ENCODE measurements at regions not wholly inside any gene's neighbourhood (a gene's known extent, or its start where the extent isn't known, plus 50 kb on each side); places are given as distances from the start of the nearest gene placed in this dataset.

DNA sequence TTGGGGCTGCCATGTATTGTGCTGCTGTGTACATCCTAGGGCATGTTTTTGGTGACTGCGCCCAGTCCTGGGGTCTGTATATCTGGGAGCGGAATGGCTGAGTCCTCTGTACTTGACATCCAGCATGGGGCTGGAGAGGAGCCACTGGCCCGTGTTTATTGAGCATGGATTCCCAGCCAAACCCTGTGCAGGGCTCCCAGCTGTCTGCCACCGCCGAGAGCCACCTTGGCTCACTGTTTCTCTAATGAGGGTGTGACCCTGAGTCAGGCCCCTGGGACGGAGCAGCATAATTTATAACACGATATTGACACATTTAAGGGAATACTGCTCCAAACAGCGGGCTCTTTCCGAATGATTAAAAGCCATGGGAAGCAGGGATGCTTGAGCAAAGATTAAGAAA is 211.5 kb upstream of the PWP1 start:
- 64% methylated on average over 9 of the region's 9 CpGs for WGBS (ENCODE audit: insufficient coverage)
- H3K36me3 ChIP-seq (ENCODE audit: control insufficient read depth, insufficient read depth, low read length), result no peaks in the 10 kb centered on the region
- peak in 1 of 6 donors; percentile 13 for DNase-seq (ENCODE audit: low read depth in 4 of 6, low spot score in 6 of 6)

DNA sequence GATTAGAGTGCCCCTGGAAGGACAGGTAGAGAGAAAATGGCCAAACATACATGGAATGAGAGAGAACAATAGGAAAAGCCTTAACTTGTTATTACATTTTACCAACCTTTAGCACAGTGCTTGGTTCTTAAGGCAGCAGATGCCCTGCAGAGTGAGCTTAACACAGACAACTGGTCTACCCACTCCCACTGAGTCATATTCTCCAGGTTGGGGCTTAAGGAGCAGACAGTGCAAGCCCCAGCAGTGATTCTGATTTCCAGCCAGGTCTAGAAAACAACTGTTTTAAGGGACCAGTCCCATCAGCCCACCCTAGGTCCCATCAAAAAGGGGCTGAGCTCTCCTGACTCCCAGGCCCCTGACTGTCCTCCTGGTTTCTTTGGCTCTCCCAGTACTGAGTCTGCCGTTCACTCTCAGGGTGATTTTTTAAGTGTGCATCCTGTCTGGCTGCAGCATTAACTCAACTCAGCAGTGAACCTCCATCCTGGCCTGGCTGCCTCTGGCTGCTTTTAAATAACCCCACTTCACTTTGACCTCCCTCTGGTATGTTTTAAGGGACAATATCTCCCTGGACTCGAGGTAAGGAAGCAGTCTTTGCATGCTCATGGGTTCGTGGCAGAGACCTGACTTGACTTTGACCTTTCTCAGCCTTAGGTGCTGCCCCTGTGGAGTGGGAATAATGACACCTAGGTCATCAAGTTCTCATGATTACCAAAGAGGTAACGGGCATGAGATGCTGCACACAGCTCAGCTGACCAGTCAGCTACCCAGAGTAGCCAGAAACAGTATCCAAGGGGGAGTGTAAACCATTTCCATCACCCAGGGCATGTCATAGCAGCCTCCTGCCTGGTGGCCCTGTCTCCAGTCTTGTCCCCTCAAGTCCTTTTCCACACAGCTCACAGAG is 210.7 kb upstream of the PWP1 start:
- Histone ChIP-seq H3K27ac (ENCODE audit: low read depth, low read length) (no peak overlapping the region), H3K4me3 (ENCODE audit: low read depth, low read length) (no peak overlapping the region), H3K27me3 (ENCODE audit: control insufficient read depth, insufficient read depth, low read length) (peaks cover 3% of the 10 kb centered on the region), H3K36me3 (ENCODE audit: control insufficient read depth, insufficient read depth, low read length) (no peaks in the 10 kb centered on the region), H3K4me1 (ENCODE audit: control insufficient read depth, insufficient read depth, low read length) (peaks cover 8% of the 10 kb centered on the region), H3K9me3 (ENCODE audit: control insufficient read depth, insufficient read depth, low read length) (no peaks in the 10 kb centered on the region)
- 79% methylated on average over 2 of the region's 4 CpGs for WGBS (ENCODE audit: insufficient coverage)
- DNase-seq (ENCODE audit: low read depth in 4 of 6, low spot score in 6 of 6), result no peak

More for the DNA sequence above, 211.5 kb upstream of the PWP1 start:
- Histone ChIP-seq H3K9me3 (ENCODE audit: control insufficient read depth, insufficient read depth, low read length) (no peaks in the 10 kb centered on the region), H3K27ac (ENCODE audit: low read depth, low read length) (no peak overlapping the region), H3K27me3 (ENCODE audit: control insufficient read depth, insufficient read depth, low read length) (peaks cover 3% of the 10 kb centered on the region), H3K4me1 (ENCODE audit: control insufficient read depth, insufficient read depth, low read length) (peaks cover 8% of the 10 kb centered on the region), H3K4me3 (ENCODE audit: low read depth, low read length) (no peak overlapping the region)

DNA sequence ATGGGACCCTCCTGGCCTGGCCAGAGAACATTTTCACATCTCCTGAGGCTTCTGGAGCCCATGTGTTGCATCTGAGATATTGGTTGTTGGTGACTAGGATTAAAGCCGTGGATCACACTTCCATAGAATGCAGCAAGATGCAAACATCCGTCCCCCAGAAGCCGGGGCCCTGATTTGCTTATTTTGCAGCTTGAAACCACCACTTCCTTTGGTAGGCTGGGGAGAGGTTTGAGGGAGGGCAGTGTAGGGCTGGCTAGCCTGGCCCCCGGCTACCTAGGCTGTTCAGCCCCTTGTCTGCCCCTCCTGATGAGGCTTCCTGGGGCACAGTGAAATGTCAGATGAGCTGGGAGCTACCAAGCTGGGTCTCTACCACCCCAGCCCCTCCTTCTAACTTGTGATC is 209.7 kb upstream of the PWP1 start:
- H3K4me3 ChIP-seq (ENCODE audit: low read depth, low read length), result no peak overlapping the region
- H3K27ac ChIP-seq (ENCODE audit: low read depth, low read length), result no peak overlapping the region
- peaks cover 3% of the 10 kb centered on the region for H3K27me3 ChIP-seq (ENCODE audit: control insufficient read depth, insufficient read depth, low read length)
- no peaks in the 10 kb centered on the region for H3K36me3 ChIP-seq (ENCODE audit: control insufficient read depth, insufficient read depth, low read length)
- H3K4me1 ChIP-seq (ENCODE audit: control insufficient read depth, insufficient read depth, low read length), result peaks cover 3% of the 10 kb centered on the region
- no peaks in the 10 kb centered on the region for H3K9me3 ChIP-seq (ENCODE audit: control insufficient read depth, insufficient read depth, low read length)
- WGBS (ENCODE audit: insufficient coverage), result 77% methylated on average over 4 of the region's 4 CpGs
- DNase-seq (ENCODE audit: low read depth in 4 of 6, low spot score in 6 of 6), result no peak

DNA sequence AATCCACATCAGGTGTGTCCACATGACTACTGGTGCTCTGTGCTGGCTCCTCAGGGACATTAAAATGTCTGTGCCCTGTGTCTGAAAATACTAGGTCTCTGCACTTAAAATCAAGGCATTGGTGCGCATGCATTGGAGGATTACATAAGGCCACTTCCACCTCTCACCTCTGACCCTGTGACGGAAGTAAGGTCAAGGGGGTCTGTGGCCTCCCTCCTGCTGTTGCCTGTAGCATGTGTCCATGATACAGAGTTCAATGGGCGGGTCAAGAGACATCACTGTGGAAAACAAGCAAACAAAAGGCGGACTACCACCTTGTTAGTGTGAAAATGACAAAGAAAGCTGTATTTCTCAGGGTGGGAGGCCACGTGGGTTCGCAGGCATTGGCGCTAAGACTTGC is 208.6 kb upstream of the PWP1 start:
- Histone ChIP-seq H3K36me3 (ENCODE audit: control insufficient read depth, insufficient read depth, low read length) (no peaks in the 10 kb centered on the region), H3K27me3 (ENCODE audit: control insufficient read depth, insufficient read depth, low read length) (peaks cover 3% of the 10 kb centered on the region), H3K4me3 (ENCODE audit: low read depth, low read length) (no peak overlapping the region), H3K4me1 (ENCODE audit: control insufficient read depth, insufficient read depth, low read length) (peaks cover 3% of the 10 kb centered on the region), H3K9me3 (ENCODE audit: control insufficient read depth, insufficient read depth, low read length) (no peaks in the 10 kb centered on the region), H3K27ac (ENCODE audit: low read depth, low read length) (no peak overlapping the region)
- WGBS (ENCODE audit: insufficient coverage), result 83% methylated on average over 3 of the region's 7 CpGs
- no peak for DNase-seq (ENCODE audit: low read depth in 4 of 6, low spot score in 6 of 6)

DNA sequence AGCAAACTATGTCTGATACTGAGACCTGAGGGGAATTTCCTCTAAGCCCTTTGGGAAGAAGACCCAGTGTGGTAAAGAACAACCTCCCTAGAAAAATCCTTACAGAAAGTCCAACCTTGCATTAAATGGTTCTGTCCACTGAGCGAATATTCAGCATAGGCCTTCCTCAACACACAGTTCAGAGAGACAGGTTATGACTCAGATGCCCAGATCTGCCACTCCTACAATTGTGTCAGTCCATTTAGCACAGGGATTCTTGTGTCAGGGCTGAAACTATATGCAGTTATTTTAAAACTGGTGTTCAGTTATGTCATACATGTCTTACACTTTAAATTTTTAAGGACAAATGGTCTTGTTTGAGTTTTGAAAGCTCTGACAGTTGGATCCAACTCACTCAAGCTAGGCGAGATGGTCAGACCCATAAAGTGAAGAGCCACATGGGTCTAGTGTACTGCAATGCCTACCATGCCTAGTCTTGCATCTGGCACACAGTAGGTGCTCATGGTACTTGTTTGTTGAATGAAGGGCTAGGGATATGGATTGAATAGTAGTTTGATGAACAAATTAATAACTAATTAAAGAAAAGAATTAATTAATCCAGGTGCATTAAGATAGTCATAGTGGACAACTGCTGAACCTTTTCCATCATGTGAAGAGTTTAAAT is 207.5 kb upstream of the PWP1 start:
- Histone ChIP-seq H3K27me3 (ENCODE audit: control insufficient read depth, insufficient read depth, low read length) (peaks cover 2% of the 10 kb centered on the region), H3K4me1 (ENCODE audit: control insufficient read depth, insufficient read depth, low read length) (peaks cover 3% of the 10 kb centered on the region), H3K4me3 (ENCODE audit: low read depth, low read length) (no peak overlapping the region), H3K36me3 (ENCODE audit: control insufficient read depth, insufficient read depth, low read length) (no peaks in the 10 kb centered on the region), H3K27ac (ENCODE audit: low read depth, low read length) (no peak overlapping the region), H3K9me3 (ENCODE audit: control insufficient read depth, insufficient read depth, low read length) (no peaks in the 10 kb centered on the region)
- no peak for DNase-seq (ENCODE audit: low read depth in 4 of 6, low spot score in 6 of 6)
- 100% methylated on average over 1 of the region's 2 CpGs for WGBS (ENCODE audit: insufficient coverage)

DNA sequence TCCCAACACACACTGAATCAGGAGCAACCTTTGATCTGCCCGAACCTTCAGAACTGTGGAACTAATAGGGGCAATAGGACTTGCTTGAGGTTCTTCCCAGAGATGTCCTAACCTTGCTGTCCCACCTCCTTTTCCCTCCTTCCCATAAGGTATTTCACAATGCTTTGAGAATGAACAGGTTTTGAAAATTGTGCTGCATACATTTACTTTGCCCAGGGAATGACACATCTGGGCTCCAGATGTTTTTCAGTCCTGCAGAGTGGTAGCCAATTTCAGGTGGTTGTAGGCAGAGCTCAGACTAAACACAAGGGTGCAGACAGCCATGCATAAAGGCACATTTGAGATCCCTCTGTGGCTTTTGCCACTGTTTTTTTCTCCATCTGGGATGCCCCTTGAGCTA is 206.7 kb upstream of the PWP1 start:
- no peak overlapping the region for H3K4me3 ChIP-seq (ENCODE audit: low read depth, low read length)
- no peak for DNase-seq (ENCODE audit: low read depth in 4 of 6, low spot score in 6 of 6)
- no peaks in the 10 kb centered on the region for H3K36me3 ChIP-seq (ENCODE audit: control insufficient read depth, insufficient read depth, low read length)
- no peak overlapping the region for H3K27ac ChIP-seq (ENCODE audit: low read depth, low read length)
- no CpG with 5 or more reads among the region's 1 CpG for WGBS (ENCODE audit: insufficient coverage)
- H3K4me1 ChIP-seq (ENCODE audit: control insufficient read depth, insufficient read depth, low read length), result peaks cover 3% of the 10 kb centered on the region
- H3K9me3 ChIP-seq (ENCODE audit: control insufficient read depth, insufficient read depth, low read length), result no peaks in the 10 kb centered on the region
- peaks cover 2% of the 10 kb centered on the region for H3K27me3 ChIP-seq (ENCODE audit: control insufficient read depth, insufficient read depth, low read length)

DNA sequence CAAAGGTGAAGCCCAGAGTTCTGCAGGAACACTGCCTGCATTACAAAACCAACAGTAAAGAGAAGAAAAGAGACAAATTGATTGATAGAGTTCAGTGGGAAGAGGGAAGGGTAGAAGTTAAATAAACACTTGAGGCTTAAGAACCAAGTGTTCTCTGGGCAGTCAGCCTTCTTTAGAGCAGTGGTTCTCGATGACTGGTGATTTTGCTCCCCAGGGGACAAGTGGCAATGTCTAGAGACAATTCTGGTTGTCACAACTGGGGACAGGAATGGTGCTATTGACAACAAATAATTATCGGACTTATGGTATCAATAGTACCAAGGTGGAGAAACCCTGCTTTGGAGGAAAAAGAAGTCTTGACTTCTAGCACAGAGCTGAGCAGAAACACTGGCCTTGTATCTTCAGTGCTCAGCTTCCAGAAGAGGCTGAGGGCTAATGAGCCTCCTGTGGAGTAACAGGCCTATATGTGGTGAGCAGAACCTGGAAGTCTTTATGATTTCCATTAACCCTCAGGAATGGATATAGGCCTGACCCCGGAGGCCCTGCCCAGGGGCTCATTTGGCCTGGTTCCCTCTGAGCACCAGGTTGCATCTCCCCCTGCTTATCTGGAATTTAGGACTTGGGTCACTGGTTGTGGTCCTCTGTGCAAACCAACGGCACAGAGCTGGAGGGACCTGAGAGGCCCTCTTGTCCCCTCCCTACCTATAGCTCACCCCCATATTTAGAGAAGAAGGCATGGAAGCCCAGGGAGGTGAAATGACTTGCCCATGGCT is 204.6 kb upstream of the PWP1 start:
- Histone ChIP-seq H3K4me1 (ENCODE audit: control insufficient read depth, insufficient read depth, low read length) (no peaks in the 10 kb centered on the region), H3K27ac (ENCODE audit: low read depth, low read length) (no peak overlapping the region), H3K4me3 (ENCODE audit: low read depth, low read length) (no peak overlapping the region), H3K36me3 (ENCODE audit: control insufficient read depth, insufficient read depth, low read length) (no peaks in the 10 kb centered on the region), H3K27me3 (ENCODE audit: control insufficient read depth, insufficient read depth, low read length) (peaks cover 2% of the 10 kb centered on the region), H3K9me3 (ENCODE audit: control insufficient read depth, insufficient read depth, low read length) (no peaks in the 10 kb centered on the region)
- no peak for DNase-seq (ENCODE audit: low read depth in 4 of 6, low spot score in 6 of 6)
- 81% methylated on average over 3 of the region's 4 CpGs for WGBS (ENCODE audit: insufficient coverage)

DNA sequence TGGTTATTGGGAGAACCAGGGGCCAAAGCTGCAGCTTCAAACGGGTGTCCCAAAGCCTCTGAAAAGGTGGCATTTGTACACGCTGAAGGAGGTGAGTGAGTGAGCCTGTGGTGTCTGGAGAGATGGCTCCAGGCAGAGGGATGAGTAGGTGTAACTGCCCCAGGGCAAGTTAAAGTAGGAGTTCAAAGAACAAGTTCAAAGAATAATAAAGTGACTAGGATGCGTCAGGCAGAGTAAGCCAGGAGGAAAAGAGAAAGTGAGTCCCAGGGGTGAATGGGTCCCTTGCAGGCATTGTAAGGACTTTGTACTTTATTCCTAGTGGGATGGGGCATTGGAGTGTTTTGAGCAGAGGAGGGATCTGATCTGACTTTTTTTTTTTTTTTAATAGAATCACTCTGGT is 201.4 kb upstream of the PWP1 start:
- H3K36me3 ChIP-seq (ENCODE audit: control insufficient read depth, insufficient read depth, low read length), result no peaks in the 10 kb centered on the region
- H3K27ac ChIP-seq (ENCODE audit: low read depth, low read length), result no peak overlapping the region
- WGBS (ENCODE audit: insufficient coverage), result 89% methylated on average over 3 of the region's 3 CpGs
- DNase-seq (ENCODE audit: low read depth in 4 of 6, low spot score in 6 of 6), result no peak
- no peaks in the 10 kb centered on the region for H3K9me3 ChIP-seq (ENCODE audit: control insufficient read depth, insufficient read depth, low read length)
- no peaks in the 10 kb centered on the region for H3K4me1 ChIP-seq (ENCODE audit: control insufficient read depth, insufficient read depth, low read length)
- H3K4me3 ChIP-seq (ENCODE audit: low read depth, low read length), result no peak overlapping the region
- peaks cover 2% of the 10 kb centered on the region for H3K27me3 ChIP-seq (ENCODE audit: control insufficient read depth, insufficient read depth, low read length)

DNA sequence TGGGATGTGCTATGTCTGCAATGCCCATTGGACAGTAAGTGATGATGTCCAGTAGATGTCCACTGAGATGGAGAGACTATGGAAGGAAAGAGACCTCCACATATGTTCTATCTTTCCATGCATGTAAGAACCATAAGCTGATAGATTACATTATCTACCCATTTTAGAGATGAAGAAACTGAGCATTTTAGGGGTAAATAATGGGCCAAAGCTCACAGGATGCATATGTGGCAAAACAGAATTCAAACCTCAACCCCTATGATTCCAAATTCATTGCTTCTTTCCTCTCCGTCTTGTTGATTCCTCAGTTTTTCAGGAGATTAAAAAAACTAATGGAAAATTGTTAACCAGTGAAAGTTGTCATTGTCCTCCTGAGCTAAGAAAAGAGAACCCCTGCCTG is 200.7 kb upstream of the PWP1 start:
- Histone ChIP-seq H3K4me3 (ENCODE audit: low read depth, low read length) (no peak overlapping the region), H3K27ac (ENCODE audit: low read depth, low read length) (no peak overlapping the region), H3K27me3 (ENCODE audit: control insufficient read depth, insufficient read depth, low read length) (peaks cover 2% of the 10 kb centered on the region), H3K4me1 (ENCODE audit: control insufficient read depth, insufficient read depth, low read length) (no peaks in the 10 kb centered on the region), H3K36me3 (ENCODE audit: control insufficient read depth, insufficient read depth, low read length) (no peaks in the 10 kb centered on the region), H3K9me3 (ENCODE audit: control insufficient read depth, insufficient read depth, low read length) (no peaks in the 10 kb centered on the region)
- no peak for DNase-seq (ENCODE audit: low read depth in 4 of 6, low spot score in 6 of 6)
- no CpG with 5 or more reads among the region's 1 CpG for WGBS (ENCODE audit: insufficient coverage)

Measured in spinal cord (tissue), 9 donors.